IPS-20b (cell line): ENCODE measurements at regions not wholly inside any gene's neighbourhood (a gene's known extent, or its start where the extent isn't known, plus 50 kb on each side); places are given as distances from the start of the nearest gene placed in this dataset.

Experiments
- H3K27ac ChIP-seq: one replicate; pipeline ENCODE4 v1.5.1; 2013; ENCODE audit warnings: low read length
- H3K27me3 ChIP-seq: 2 replicates; pipeline ENCODE4 v1.6.1; 2013; ENCODE audit warnings: mild to moderate bottlenecking, low read length, inconsistent platforms; ENCODE audit not compliant: insufficient read depth
- H3K36me3 ChIP-seq: 2 replicates; pipeline ENCODE4 v1.6.1; 2013; ENCODE audit warnings: low read depth, mild to moderate bottlenecking, inconsistent platforms, low read length, moderate library complexity; ENCODE audit not compliant: insufficient read depth
- H3K4me1 ChIP-seq: 2 replicates; pipeline ENCODE4 v1.6.1; 2013; ENCODE audit warnings: mild to moderate bottlenecking, control low read depth, inconsistent platforms, low read length, moderate library complexity; ENCODE audit not compliant: insufficient read depth
- H3K4me3 ChIP-seq: 2 replicates; pipeline ENCODE4 v1.5.1; 2013; ENCODE audit warnings: mild to moderate bottlenecking, low read length, inconsistent platforms
- H3K9ac ChIP-seq: 2 replicates; pipeline ENCODE4 v1.6.1; 2013; ENCODE audit warnings: low read depth, mild to moderate bottlenecking, inconsistent platforms, low read length, moderate library complexity
- H3K9me3 ChIP-seq: 2 replicates; pipeline ENCODE4 v1.6.1; 2013; ENCODE audit warnings: mild to moderate bottlenecking, low read depth, low read length, inconsistent platforms; ENCODE audit not compliant: insufficient read depth

GRCh38 chr6:24004659-24005058, 121.4 kb upstream of the NRSN1 start:
- no peak overlapping the region for H3K27ac ChIP-seq
- no peaks in the 10 kb centered on the region for H3K9me3 ChIP-seq
- H3K27me3 ChIP-seq = no peaks in the 10 kb centered on the region
- H3K9ac ChIP-seq = no peak overlapping the region
- H3K4me3 ChIP-seq = no peak overlapping the region
- no peaks in the 10 kb centered on the region for H3K36me3 ChIP-seq
- no peaks in the 10 kb centered on the region for H3K4me1 ChIP-seq

GRCh38 chr6:24006254-24006653, 119.8 kb upstream of the NRSN1 start:
- H3K4me3 ChIP-seq = no peak overlapping the region
- H3K9ac ChIP-seq = no peak overlapping the region

GRCh38 chr6:24009319-24009718, 116.7 kb upstream of the NRSN1 start:
- H3K27ac ChIP-seq = no peak overlapping the region
- H3K27me3 ChIP-seq = no peaks in the 10 kb centered on the region
- H3K4me1 ChIP-seq = no peaks in the 10 kb centered on the region
- H3K4me3 ChIP-seq = no peak overlapping the region
- no peaks in the 10 kb centered on the region for H3K36me3 ChIP-seq
- no peaks in the 10 kb centered on the region for H3K9me3 ChIP-seq
- no peak overlapping the region for H3K9ac ChIP-seq

More at GRCh38 chr6:24006254-24006653, 119.8 kb upstream of the NRSN1 start:
- Histone ChIP-seq H3K27me3 (no peaks in the 10 kb centered on the region), H3K27ac (no peak overlapping the region), H3K4me1 (no peaks in the 10 kb centered on the region), H3K9me3 (no peaks in the 10 kb centered on the region), H3K36me3 (no peaks in the 10 kb centered on the region)

GRCh38 chr6:24010133-24010532, 115.9 kb upstream of the NRSN1 start:
- no peaks in the 10 kb centered on the region for H3K36me3 ChIP-seq

GRCh38 chr6:24016286-24016685, 109.7 kb upstream of the NRSN1 start:
- Histone ChIP-seq H3K27me3 (no peaks in the 10 kb centered on the region), H3K9ac (no peak overlapping the region), H3K27ac (no peak overlapping the region), H3K9me3 (no peaks in the 10 kb centered on the region), H3K4me1 (no peaks in the 10 kb centered on the region), H3K36me3 (no peaks in the 10 kb centered on the region), H3K4me3 (no peak overlapping the region)

More at GRCh38 chr6:24010133-24010532, 115.9 kb upstream of the NRSN1 start:
- H3K4me1 ChIP-seq = no peaks in the 10 kb centered on the region
- H3K4me3 ChIP-seq = no peak overlapping the region
- no peak overlapping the region for H3K27ac ChIP-seq
- no peak overlapping the region for H3K9ac ChIP-seq
- H3K27me3 ChIP-seq = no peaks in the 10 kb centered on the region
- no peaks in the 10 kb centered on the region for H3K9me3 ChIP-seq

- Histone ChIP-seq H3K36me3 (no peaks in the 10 kb centered on the region), H3K4me3 (no peak overlapping the region), H3K9me3 (no peaks in the 10 kb centered on the region), H3K9ac (no peak overlapping the region), H3K27ac (no peak overlapping the region), H3K4me1 (no peaks in the 10 kb centered on the region), H3K27me3 (no peaks in the 10 kb centered on the region)
Observed at GRCh38 chr6:24016857-24017256, 109.2 kb upstream of the NRSN1 start.

GRCh38 chr6:24019393-24019792, 106.6 kb upstream of the NRSN1 start:
- Histone ChIP-seq H3K9ac (no peak overlapping the region), H3K4me3 (no peak overlapping the region), H3K36me3 (no peaks in the 10 kb centered on the region), H3K27me3 (no peaks in the 10 kb centered on the region), H3K4me1 (no peaks in the 10 kb centered on the region), H3K9me3 (no peaks in the 10 kb centered on the region), H3K27ac (no peak overlapping the region)

- H3K36me3 ChIP-seq = no peaks in the 10 kb centered on the region
- no peaks in the 10 kb centered on the region for H3K27me3 ChIP-seq
- H3K27ac ChIP-seq = no peak overlapping the region
- H3K9ac ChIP-seq = no peak overlapping the region
- no peaks in the 10 kb centered on the region for H3K4me1 ChIP-seq
- no peak overlapping the region for H3K4me3 ChIP-seq
- H3K9me3 ChIP-seq = no peaks in the 10 kb centered on the region
Observed at GRCh38 chr6:24019830-24020229, 106.2 kb upstream of the NRSN1 start.

- no peaks in the 10 kb centered on the region; the same call in 1 of the 2 replicates for H3K9me3 ChIP-seq
- H3K9ac ChIP-seq = no peak overlapping the region
- peaks cover 5% of the 10 kb centered on the region; the same call in 1 of the 2 replicates for H3K4me1 ChIP-seq
- H3K4me3 ChIP-seq = peak overlapping the region; percentile 20
- H3K27me3 ChIP-seq = no peaks in the 10 kb centered on the region
- no peaks in the 10 kb centered on the region for H3K36me3 ChIP-seq
- no peak overlapping the region for H3K27ac ChIP-seq
Observed at GRCh38 chr6:24026050-24026449, 100.0 kb upstream of the NRSN1 start.

GRCh38 chr6:24031496-24031895, 94.5 kb upstream of the NRSN1 start:
- H3K9me3 ChIP-seq = no peaks in the 10 kb centered on the region; the same call in 1 of the 2 replicates
- H3K27me3 ChIP-seq = no peaks in the 10 kb centered on the region
- no peak overlapping the region for H3K4me3 ChIP-seq
- H3K9ac ChIP-seq = no peak overlapping the region
- no peaks in the 10 kb centered on the region for H3K36me3 ChIP-seq
- no peak overlapping the region for H3K27ac ChIP-seq
- H3K4me1 ChIP-seq = peaks cover 2% of the 10 kb centered on the region; the same call in 1 of the 2 replicates

GRCh38 chr6:24032896-24033688, 92.9 kb upstream of the NRSN1 start:
- no peak overlapping the region for H3K4me3 ChIP-seq

GRCh38 chr6:24043848-24044247, 82.2 kb upstream of the NRSN1 start:
- Histone ChIP-seq H3K9me3 (peaks cover 1% of the 10 kb centered on the region; the same call in 1 of the 2 replicates), H3K36me3 (no peaks in the 10 kb centered on the region), H3K9ac (no peak overlapping the region), H3K4me1 (no peaks in the 10 kb centered on the region), H3K27me3 (no peaks in the 10 kb centered on the region), H3K4me3 (no peak overlapping the region), H3K27ac (no peak overlapping the region)

More at GRCh38 chr6:24032896-24033688, 92.9 kb upstream of the NRSN1 start:
- Histone ChIP-seq H3K9ac (no peak overlapping the region), H3K9me3 (no peaks in the 10 kb centered on the region; the same call in 1 of the 2 replicates), H3K27me3 (no peaks in the 10 kb centered on the region), H3K27ac (no peak overlapping the region), H3K36me3 (no peaks in the 10 kb centered on the region), H3K4me1 (no peaks in the 10 kb centered on the region)
